Caco-2 (cell line): ENCODE measurements at regions not wholly inside any gene's neighbourhood (a gene's known extent, or its start where the extent isn't known, plus 50 kb on each side); places are given as distances from the start of the nearest gene placed in this dataset.
A peak's percentile ranks its signal among the peaks of the same experiment; 100 is the strongest.

Experiments used
- BruUV-seq: library from RNA; stranded (reverse); fragments of 400-500 nt; replicated peaks from 2 replicates; lab custom pipeline; 2021; lab: Mats Ljungman, UMichigan
- CTCF ChIA-PET: fragments of 300-600 bp; sonication (Branson Sonifier 250); formaldehyde crosslinking; loops from one replicate; lab custom pipeline; 2022; ENCODE audit warnings: antibody characterized with exemption; lab: Charles Lee
- POLR2A ChIA-PET: fragments of 300-600 bp; sonication (Branson Sonifier 250); formaldehyde crosslinking; loops from one replicate; lab custom pipeline; 2022; ENCODE audit warnings: antibody characterized with exemption; lab: Charles Lee
- DNase-seq, 2 experiments: peaks; one replicate each; pipeline versions ENCODE4 v3.0.0 to v3.0.0-alpha.2; 2020 to 2022
- H3K27me3 ChIP-seq: replicated peaks from 2 replicates; pipeline ENCODE4 v1.6.0; 2011; ENCODE audit warnings: low read length; ENCODE audit not compliant: control insufficient read depth, insufficient read depth
- H3K36me3 ChIP-seq: 2 replicates; pipeline ENCODE4 v1.5.1; 2011; ENCODE audit warnings: low read length; ENCODE audit not compliant: control insufficient read depth, insufficient read depth
- H3K4me1 ChIP-seq: fragments of 250-450 bp; sonication (Bioruptor Pico); 2 replicates; pipeline ENCODE4 v1.5.1; 2020; ENCODE audit warnings: mild to moderate bottlenecking
- H3K4me3 ChIP-seq: 2 replicates; pipeline ENCODE4 v1.5.1; 2011; ENCODE audit warnings: low read depth, mild to moderate bottlenecking, control low read depth, low read length
- H3K9me3 ChIP-seq: fragments of 250-450 bp; sonication (Bioruptor Pico); 2 replicates; pipeline ENCODE4 v1.5.1; 2020; ENCODE audit warnings: mild to moderate bottlenecking, moderate library complexity
- H3K27ac Mint-ChIP-seq: one replicate; pipeline ENCODE4 v1.8.0; 2022; ENCODE audit warnings: mixed read lengths; ENCODE audit not compliant: unreplicated experiment
- H3K27me3 Mint-ChIP-seq: one replicate; pipeline ENCODE4 v1.8.0; 2022; ENCODE audit warnings: mixed read lengths; ENCODE audit not compliant: insufficient read depth, unreplicated experiment
- H3K36me3 Mint-ChIP-seq: one replicate; pipeline ENCODE4 v1.8.0; 2022; ENCODE audit warnings: mild to moderate bottlenecking, mixed read lengths; ENCODE audit not compliant: insufficient read depth, unreplicated experiment
- H3K4me1 Mint-ChIP-seq: one replicate; pipeline ENCODE4 v1.8.0; 2022; ENCODE audit warnings: low read depth, mixed read lengths; ENCODE audit not compliant: unreplicated experiment
- H3K4me3 Mint-ChIP-seq: one replicate; pipeline ENCODE4 v1.8.0; 2022; ENCODE audit warnings: mild to moderate bottlenecking, moderate library complexity, mixed read lengths; ENCODE audit not compliant: unreplicated experiment
- H3K9me3 Mint-ChIP-seq: one replicate; pipeline ENCODE4 v1.8.0; 2022; ENCODE audit warnings: mixed read lengths; ENCODE audit not compliant: unreplicated experiment
- intact Hi-C: fragments of 100-400 bp; cut with micrococcal nuclease; formaldehyde crosslinking; loops from one replicate; pipeline ENCODE4 v1.10.0; 2022; ENCODE audit not compliant: unreplicated experiment
- TF ChIP-seq, protein P1 (sequence below), 2 experiments: fragments of 200-600 bp in 1 of 2; IDR thresholded peaks; 1 replicate in 1 of 2; 2 replicates in 1 of 2; pipeline versions ENCODE4 v1.5.1 to v1.8.0; 2011 to 2022; ENCODE audit warnings: antibody characterized with exemption in 1 of 2, control low read depth in 1 of 2, inconsistent platforms in 1 of 2, low read depth in 1 of 2, low read length in 1 of 2, mild to moderate bottlenecking in 1 of 2, moderate library complexity in 1 of 2; ENCODE audit not compliant: insufficient read depth in 1 of 2, severe bottlenecking in 1 of 2, unreplicated experiment in 1 of 2

DNA sequence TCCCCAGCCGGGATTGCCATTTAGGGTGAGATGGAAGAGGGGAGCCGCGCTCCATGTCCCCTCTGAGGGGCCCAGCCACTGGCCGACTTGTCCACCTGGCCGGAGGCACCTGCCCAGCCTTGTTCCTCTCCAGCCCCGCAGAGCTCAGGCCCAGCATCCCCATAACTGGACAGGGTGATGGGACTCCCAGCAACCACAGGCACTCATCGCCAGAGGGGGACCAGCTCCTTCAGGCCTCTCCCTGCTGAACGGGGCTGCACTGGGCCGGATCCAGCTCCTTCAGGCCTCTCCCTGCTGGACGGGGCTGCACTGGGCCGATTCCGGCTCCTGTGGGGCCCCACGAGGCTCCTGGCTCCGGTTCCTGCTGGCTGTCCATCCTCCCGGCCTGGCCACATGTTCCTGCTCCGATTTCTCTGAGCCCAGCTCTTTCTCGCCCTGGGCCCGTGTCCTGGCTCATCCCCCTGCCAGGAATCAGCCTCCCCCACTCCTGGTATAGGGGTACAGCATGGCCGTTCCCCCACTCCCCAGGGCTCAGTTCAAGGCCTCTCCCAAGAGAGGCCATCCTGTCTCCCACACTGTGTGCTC lies 56.1 kb upstream of the ADGRA1 start:
- H3K4me1 Mint-ChIP-seq, result peaks cover 28% of the 10 kb centered on the region
- Histone ChIP-seq H3K27me3 (no peaks in the 10 kb centered on the region), H3K36me3 (no peaks in the 10 kb centered on the region), H3K9me3 (peaks cover 12% of the 10 kb centered on the region), H3K4me1 (peaks cover 39% of the 10 kb centered on the region), H3K4me3 (no peak overlapping the region)
- H3K4me3 Mint-ChIP-seq, result peak overlapping the region; percentile 73
- CTCF ChIA-PET, result no interaction called here
- H3K36me3 Mint-ChIP-seq, result peaks cover 29% of the 10 kb centered on the region
- no peak for DNase-seq
- BruUV-seq, result no TSS peak
- TF ChIP-seq, protein P1, sequence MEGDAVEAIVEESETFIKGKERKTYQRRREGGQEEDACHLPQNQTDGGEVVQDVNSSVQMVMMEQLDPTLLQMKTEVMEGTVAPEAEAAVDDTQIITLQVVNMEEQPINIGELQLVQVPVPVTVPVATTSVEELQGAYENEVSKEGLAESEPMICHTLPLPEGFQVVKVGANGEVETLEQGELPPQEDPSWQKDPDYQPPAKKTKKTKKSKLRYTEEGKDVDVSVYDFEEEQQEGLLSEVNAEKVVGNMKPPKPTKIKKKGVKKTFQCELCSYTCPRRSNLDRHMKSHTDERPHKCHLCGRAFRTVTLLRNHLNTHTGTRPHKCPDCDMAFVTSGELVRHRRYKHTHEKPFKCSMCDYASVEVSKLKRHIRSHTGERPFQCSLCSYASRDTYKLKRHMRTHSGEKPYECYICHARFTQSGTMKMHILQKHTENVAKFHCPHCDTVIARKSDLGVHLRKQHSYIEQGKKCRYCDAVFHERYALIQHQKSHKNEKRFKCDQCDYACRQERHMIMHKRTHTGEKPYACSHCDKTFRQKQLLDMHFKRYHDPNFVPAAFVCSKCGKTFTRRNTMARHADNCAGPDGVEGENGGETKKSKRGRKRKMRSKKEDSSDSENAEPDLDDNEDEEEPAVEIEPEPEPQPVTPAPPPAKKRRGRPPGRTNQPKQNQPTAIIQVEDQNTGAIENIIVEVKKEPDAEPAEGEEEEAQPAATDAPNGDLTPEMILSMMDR (IDR thresholded peaks at IDR 0.05; ENCODE audit: insufficient read depth in 1 of 2, low read depth in 1 of 2, low read length in 1 of 2, severe bottlenecking in 1 of 2, unreplicated experiment in 1 of 2), result no peak
- POLR2A ChIA-PET, result no interaction called here
- H3K27ac Mint-ChIP-seq, result peak overlapping the region; percentile 72
- intact Hi-C loops, result no loop called here
- peaks cover 12% of the 10 kb centered on the region for H3K9me3 Mint-ChIP-seq
- H3K27me3 Mint-ChIP-seq, result no peaks in the 10 kb centered on the region

DNA sequence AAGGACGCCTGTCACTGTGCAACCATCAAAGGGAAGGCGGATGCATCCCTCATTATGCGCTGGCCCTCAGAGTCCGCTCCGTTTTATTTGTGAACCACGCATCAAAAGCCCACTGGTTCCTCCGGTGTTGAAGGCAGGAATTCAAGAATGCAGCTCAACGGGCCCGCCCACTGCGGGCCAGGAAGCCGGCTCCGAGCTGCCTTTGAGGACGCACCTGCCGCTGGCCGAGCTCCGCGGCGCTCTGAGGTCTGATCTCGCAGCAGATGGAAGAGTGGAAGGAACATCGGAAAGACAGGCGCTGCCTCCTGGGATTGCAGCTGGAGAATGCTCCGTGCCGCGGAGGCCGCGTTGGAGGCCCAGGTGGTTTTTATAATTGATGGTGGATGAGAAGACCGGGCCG lies 56.9 kb upstream of the ADGRA1 start:
- peaks cover 12% of the 10 kb centered on the region for H3K9me3 Mint-ChIP-seq
- H3K36me3 Mint-ChIP-seq, result peaks cover 30% of the 10 kb centered on the region
- DNase-seq, result peak; percentile 77 to 82
- no peaks in the 10 kb centered on the region for H3K36me3 ChIP-seq
- ChIA-PET POLR2A (no interaction called here), CTCF (no interaction called here)
- H3K27me3 Mint-ChIP-seq, result no peaks in the 10 kb centered on the region
- peak overlapping the region; percentile 73 for H3K4me3 Mint-ChIP-seq
- TF ChIP-seq, protein P1 (IDR thresholded peaks at IDR 0.05; ENCODE audit: insufficient read depth in 1 of 2, low read depth in 1 of 2, low read length in 1 of 2, severe bottlenecking in 1 of 2, unreplicated experiment in 1 of 2), result no peak
- BruUV-seq, result no TSS peak
- H3K27me3 ChIP-seq, result no peaks in the 10 kb centered on the region
- peaks cover 12% of the 10 kb centered on the region for H3K9me3 ChIP-seq
- peaks cover 30% of the 10 kb centered on the region for H3K4me1 ChIP-seq
- intact Hi-C loops, result no loop called here
- H3K4me3 ChIP-seq, result no peak overlapping the region
- peak overlapping the region; percentile 69 for H3K27ac Mint-ChIP-seq
- H3K4me1 Mint-ChIP-seq, result peaks cover 27% of the 10 kb centered on the region

DNA sequence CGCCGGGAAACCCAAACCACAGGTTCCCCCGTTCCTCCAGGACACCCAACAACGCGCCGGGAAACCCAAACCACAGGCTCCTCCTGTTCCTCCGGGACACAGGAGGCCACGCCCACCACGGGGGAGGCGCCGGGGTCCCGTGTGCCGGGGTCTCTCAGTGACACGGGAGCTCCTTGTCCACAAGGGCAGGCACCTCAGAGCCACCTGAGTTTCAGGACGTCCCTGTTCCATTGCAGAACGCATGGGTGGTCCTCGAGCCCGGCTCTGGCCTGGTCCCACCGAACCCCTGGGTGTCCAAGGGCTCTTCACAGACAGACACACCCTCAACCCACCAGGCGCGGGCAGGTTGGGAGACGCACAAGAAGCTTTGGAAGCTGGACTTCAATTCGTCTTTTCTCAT lies 57.6 kb upstream of the ADGRA1 start:
- BruUV-seq, result no TSS peak
- Mint-ChIP-seq H3K9me3 (peaks cover 12% of the 10 kb centered on the region), H3K4me3 (peak overlapping the region; percentile 73), H3K27ac (peak overlapping the region; percentile 69), H3K4me1 (peaks cover 21% of the 10 kb centered on the region), H3K36me3 (peaks cover 30% of the 10 kb centered on the region), H3K27me3 (no peaks in the 10 kb centered on the region)
- CTCF ChIA-PET, result no interaction called here
- POLR2A ChIA-PET, result no interaction called here
- Histone ChIP-seq H3K4me1 (peaks cover 26% of the 10 kb centered on the region), H3K36me3 (no peaks in the 10 kb centered on the region), H3K9me3 (peaks cover 12% of the 10 kb centered on the region), H3K27me3 (no peaks in the 10 kb centered on the region), H3K4me3 (no peak overlapping the region)
- no peak for DNase-seq
- intact Hi-C loops, result no loop called here
- TF ChIP-seq, protein P1 (IDR thresholded peaks at IDR 0.05; ENCODE audit: insufficient read depth in 1 of 2, low read depth in 1 of 2, low read length in 1 of 2, severe bottlenecking in 1 of 2, unreplicated experiment in 1 of 2), result no peak
